ENCODE measurements at regions not wholly inside any gene's neighbourhood (a gene's known extent, or its start where the extent isn't known, plus 50 kb on each side); places are given as distances from the start of the nearest gene placed in this dataset.
A peak's percentile ranks its signal among the peaks of the same experiment; 100 is the strongest.

DNA sequence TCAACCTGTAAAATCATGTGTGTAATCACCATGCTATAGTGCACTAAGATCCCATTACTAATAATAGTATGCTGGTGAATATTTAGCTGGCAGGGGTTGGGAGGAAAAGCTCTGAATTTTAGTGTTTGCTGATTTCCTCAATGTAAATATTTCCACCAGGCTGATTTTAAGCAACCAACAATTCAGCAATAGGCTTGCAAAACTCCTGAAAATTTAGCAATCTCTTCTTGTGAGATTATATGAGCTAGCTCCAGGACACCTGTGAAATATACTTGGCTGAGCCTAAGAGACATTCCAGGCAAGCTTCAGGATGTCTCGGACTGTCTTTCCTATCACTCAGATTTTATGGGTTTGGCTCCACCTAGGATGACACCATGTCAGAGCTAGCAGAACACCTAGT, 106.9 kb upstream of the ANO4 start:
- no peaks in the 10 kb centered on the region for H3K36me3 ChIP-seq (ENCODE audit: insufficient read depth, low read length, poor library complexity, severe bottlenecking)
- H3K27me3 ChIP-seq (replicated peaks; ENCODE audit: insufficient read depth, low read depth, low read length, poor library complexity), result no peaks in the 10 kb centered on the region
- TF ChIP-seq, protein P1, sequence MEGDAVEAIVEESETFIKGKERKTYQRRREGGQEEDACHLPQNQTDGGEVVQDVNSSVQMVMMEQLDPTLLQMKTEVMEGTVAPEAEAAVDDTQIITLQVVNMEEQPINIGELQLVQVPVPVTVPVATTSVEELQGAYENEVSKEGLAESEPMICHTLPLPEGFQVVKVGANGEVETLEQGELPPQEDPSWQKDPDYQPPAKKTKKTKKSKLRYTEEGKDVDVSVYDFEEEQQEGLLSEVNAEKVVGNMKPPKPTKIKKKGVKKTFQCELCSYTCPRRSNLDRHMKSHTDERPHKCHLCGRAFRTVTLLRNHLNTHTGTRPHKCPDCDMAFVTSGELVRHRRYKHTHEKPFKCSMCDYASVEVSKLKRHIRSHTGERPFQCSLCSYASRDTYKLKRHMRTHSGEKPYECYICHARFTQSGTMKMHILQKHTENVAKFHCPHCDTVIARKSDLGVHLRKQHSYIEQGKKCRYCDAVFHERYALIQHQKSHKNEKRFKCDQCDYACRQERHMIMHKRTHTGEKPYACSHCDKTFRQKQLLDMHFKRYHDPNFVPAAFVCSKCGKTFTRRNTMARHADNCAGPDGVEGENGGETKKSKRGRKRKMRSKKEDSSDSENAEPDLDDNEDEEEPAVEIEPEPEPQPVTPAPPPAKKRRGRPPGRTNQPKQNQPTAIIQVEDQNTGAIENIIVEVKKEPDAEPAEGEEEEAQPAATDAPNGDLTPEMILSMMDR (conservative IDR thresholded peaks at IDR 0.05; ENCODE audit: low read depth, low read length), result no peak
- no peak for TF ChIP-seq EZH2 (IDR thresholded peaks at IDR 0.05; ENCODE audit: borderline replicate concordance, low read depth, low read length, poor library complexity, severe bottlenecking)
- H3K9me3 ChIP-seq (ENCODE audit: low read depth, low read length, poor library complexity, severe bottlenecking), result peaks cover 10% of the 10 kb centered on the region
- ChIA-PET CTCF (interaction anchor here (1.0 kb wide), 1 partner anchor 15 kb away, joined by 4 read pairs; no protein-coding TSS in a partner anchor), POLR2A (ENCODE audit: low non-redundant PET) (no interaction called here)
- no peak overlapping the region for H3K4me3 ChIP-seq (ENCODE audit: low read depth, low read length, poor library complexity, severe bottlenecking)
- no peaks in the 10 kb centered on the region for H3K4me1 ChIP-seq (ENCODE audit: insufficient read depth, low read length, poor library complexity, severe bottlenecking)
- intact Hi-C loops (cut with micrococcal nuclease; ENCODE audit: unreplicated experiment), result no loop called here
- H3K27ac ChIP-seq (ENCODE audit: low read depth, low read length, poor library complexity, severe bottlenecking), result no peak overlapping the region
- BruUV-seq (replicated peaks), result no TSS peak
- DNase-seq (ENCODE audit: low spot score), result no peak

DNA sequence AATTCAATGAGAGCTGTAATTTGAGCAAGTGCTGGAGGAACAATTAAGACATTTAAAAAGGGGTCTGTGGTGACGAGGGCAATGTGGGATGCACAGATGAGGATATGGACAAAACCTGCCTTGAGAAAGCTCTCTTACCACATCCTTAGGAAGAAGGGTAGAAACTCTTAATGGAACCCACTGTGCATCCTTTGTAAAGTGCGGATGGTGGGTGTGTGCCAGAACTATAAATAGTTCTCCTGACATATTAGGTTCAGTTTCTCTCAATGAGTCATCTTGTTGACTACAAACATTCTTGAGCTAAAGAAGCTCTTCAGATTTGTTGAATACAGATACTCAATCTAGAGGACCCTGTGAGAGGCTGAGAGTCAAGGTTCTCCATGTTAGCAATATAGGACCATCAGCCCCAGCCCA, 106.1 kb upstream of the ANO4 start:
- CTCF ChIA-PET, result interaction anchor here (1.0 kb wide), 1 partner anchor 16 kb away, joined by 4 read pairs; no protein-coding TSS in a partner anchor
- TF ChIP-seq EZH2 (IDR thresholded peaks at IDR 0.05; ENCODE audit: borderline replicate concordance, low read depth, low read length, poor library complexity, severe bottlenecking), result no peak
- TF ChIP-seq, protein P1 (conservative IDR thresholded peaks at IDR 0.05; ENCODE audit: low read depth, low read length), result no peak
- H3K4me1 ChIP-seq (ENCODE audit: insufficient read depth, low read length, poor library complexity, severe bottlenecking), result no peaks in the 10 kb centered on the region
- no peak overlapping the region for H3K4me3 ChIP-seq (ENCODE audit: low read depth, low read length, poor library complexity, severe bottlenecking)
- no peak overlapping the region for H3K27ac ChIP-seq (ENCODE audit: low read depth, low read length, poor library complexity, severe bottlenecking)
- no peaks in the 10 kb centered on the region for H3K27me3 ChIP-seq (replicated peaks; ENCODE audit: insufficient read depth, low read depth, low read length, poor library complexity)
- POLR2A ChIA-PET (ENCODE audit: low non-redundant PET), result no interaction called here
- peaks cover 10% of the 10 kb centered on the region for H3K9me3 ChIP-seq (ENCODE audit: low read depth, low read length, poor library complexity, severe bottlenecking)
- peak; percentile 44 for DNase-seq (ENCODE audit: low spot score)
- intact Hi-C loops (cut with micrococcal nuclease; ENCODE audit: unreplicated experiment), result no loop called here
- no peaks in the 10 kb centered on the region for H3K36me3 ChIP-seq (ENCODE audit: insufficient read depth, low read length, poor library complexity, severe bottlenecking)
- no TSS peak for BruUV-seq (replicated peaks)

DNA sequence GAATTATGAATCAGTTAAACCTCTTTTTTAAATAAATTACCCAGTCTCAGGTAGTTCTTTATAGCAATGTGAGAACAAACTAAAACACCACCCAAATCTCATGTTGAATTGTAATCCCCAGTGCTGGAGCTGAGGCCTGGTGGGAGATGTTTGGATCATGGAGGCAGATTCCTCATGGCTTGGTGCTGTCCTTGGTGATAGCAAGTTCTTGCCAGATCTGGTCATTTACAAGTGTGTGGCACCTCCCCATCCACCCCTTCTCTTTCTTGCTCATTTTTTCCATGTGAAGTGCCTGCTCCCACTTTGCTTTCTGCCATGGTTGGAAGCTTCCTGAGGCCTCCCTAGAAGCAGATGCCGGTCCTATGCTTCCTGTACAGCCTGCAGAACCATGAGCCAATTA, 102.1 kb upstream of the ANO4 start:
- Histone ChIP-seq H3K27me3 (replicated peaks; ENCODE audit: insufficient read depth, low read depth, low read length, poor library complexity) (no peaks in the 10 kb centered on the region), H3K27ac (ENCODE audit: low read depth, low read length, poor library complexity, severe bottlenecking) (no peak overlapping the region), H3K9me3 (ENCODE audit: low read depth, low read length, poor library complexity, severe bottlenecking) (no peaks in the 10 kb centered on the region), H3K36me3 (ENCODE audit: insufficient read depth, low read length, poor library complexity, severe bottlenecking) (no peaks in the 10 kb centered on the region), H3K4me3 (ENCODE audit: low read depth, low read length, poor library complexity, severe bottlenecking) (no peak overlapping the region), H3K4me1 (ENCODE audit: insufficient read depth, low read length, poor library complexity, severe bottlenecking) (no peaks in the 10 kb centered on the region)
- ChIA-PET CTCF (no interaction called here), POLR2A (ENCODE audit: low non-redundant PET) (no interaction called here)
- no TSS peak for BruUV-seq (replicated peaks)
- intact Hi-C loops (cut with micrococcal nuclease; ENCODE audit: unreplicated experiment), result no loop called here
- TF ChIP-seq EZH2 (IDR thresholded peaks at IDR 0.05; ENCODE audit: borderline replicate concordance, low read depth, low read length, poor library complexity, severe bottlenecking), result no peak
- TF ChIP-seq, protein P1 (conservative IDR thresholded peaks at IDR 0.05; ENCODE audit: low read depth, low read length), result no peak
- DNase-seq (ENCODE audit: low spot score), result no peak
